ENCODE measurements at regions not wholly inside any gene's neighbourhood (a gene's known extent, or its start where the extent isn't known, plus 50 kb on each side); places are given as distances from the start of the nearest gene placed in this dataset.

DNA sequence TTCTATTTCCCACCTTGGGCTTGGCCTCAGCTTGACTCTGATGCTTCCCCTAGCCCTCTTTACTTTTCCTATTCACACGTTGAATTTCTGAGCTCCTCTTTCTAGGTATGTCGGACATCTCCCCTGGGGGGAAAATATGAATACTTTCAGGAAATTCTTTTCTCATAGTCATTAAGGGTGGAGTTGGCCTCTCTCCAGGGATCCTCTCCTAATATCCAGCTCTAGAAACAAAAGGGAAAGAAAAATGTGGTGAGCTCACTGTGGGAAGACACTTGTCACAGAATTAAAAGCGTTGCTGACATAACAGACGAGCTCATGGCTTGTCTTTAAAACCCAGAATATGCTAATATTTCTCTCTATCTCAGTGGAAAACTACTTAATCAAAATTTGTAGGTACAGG lies 132.7 kb upstream of the MEX3C start:
- peaks cover 16% of the 10 kb centered on the region for H3K4me1 ChIP-seq (ENCODE audit: insufficient read depth, low read length)
- H3K27me3 ChIP-seq (ENCODE audit: control insufficient read depth in 1 of 2, insufficient read depth in 2 of 2, low read length in 2 of 2) = no peaks in the 10 kb centered on the region
- 8% methylated on average over 4 of the region's 4 CpGs for WGBS (ENCODE audit: low lambda C conversion rate)
- no peak for TF ChIP-seq ZNF432 (CRISPR knock-in tag; IDR thresholded peaks at IDR 0.05; ENCODE audit: borderline replicate concordance)
- TF ChIP-seq ZNF737 (CRISPR knock-in tag; IDR thresholded peaks at IDR 0.05; ENCODE audit: borderline replicate concordance) = no peak
- no peak for TF ChIP-seq FLYWCH1 (CRISPR knock-in tag; IDR thresholded peaks at IDR 0.05)
- TF ChIP-seq, protein P1, sequence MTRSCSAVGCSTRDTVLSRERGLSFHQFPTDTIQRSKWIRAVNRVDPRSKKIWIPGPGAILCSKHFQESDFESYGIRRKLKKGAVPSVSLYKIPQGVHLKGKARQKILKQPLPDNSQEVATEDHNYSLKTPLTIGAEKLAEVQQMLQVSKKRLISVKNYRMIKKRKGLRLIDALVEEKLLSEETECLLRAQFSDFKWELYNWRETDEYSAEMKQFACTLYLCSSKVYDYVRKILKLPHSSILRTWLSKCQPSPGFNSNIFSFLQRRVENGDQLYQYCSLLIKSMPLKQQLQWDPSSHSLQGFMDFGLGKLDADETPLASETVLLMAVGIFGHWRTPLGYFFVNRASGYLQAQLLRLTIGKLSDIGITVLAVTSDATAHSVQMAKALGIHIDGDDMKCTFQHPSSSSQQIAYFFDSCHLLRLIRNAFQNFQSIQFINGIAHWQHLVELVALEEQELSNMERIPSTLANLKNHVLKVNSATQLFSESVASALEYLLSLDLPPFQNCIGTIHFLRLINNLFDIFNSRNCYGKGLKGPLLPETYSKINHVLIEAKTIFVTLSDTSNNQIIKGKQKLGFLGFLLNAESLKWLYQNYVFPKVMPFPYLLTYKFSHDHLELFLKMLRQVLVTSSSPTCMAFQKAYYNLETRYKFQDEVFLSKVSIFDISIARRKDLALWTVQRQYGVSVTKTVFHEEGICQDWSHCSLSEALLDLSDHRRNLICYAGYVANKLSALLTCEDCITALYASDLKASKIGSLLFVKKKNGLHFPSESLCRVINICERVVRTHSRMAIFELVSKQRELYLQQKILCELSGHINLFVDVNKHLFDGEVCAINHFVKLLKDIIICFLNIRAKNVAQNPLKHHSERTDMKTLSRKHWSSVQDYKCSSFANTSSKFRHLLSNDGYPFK (CRISPR knock-in tag; IDR thresholded peaks at IDR 0.05; ENCODE audit: borderline replicate concordance) = no peak
- TF ChIP-seq NFAT5 (CRISPR knock-in tag; IDR thresholded peaks at IDR 0.05) = no peak
- H3K9me3 ChIP-seq (ENCODE audit: low read length) = no peaks in the 10 kb centered on the region
- CTCF ChIA-PET (ENCODE audit: low intra/inter-chr PET ratio, low total read pairs) = no interaction called here
- no peaks in the 10 kb centered on the region for H3K79me2 ChIP-seq (ENCODE audit: insufficient read depth, low read length)
- in situ Hi-C loops (cut with HindIII; ENCODE audit: extremely low pct_ligation_motif_present, low pct_unique_long_range_greater_than_20kb) (no loop called here), intact Hi-C loops (cut with micrococcal nuclease; ENCODE audit: unreplicated experiment) (no loop called here)
- DNase-seq (ENCODE audit: low spot score) = no peak
- no peak overlapping the region for H3K4me3 ChIP-seq (replicated peaks in 1 of 3; ENCODE audit: insufficient read depth in 1 of 3, low read depth in 2 of 3, low read length in 3 of 3)
- no peak overlapping the region for H3K9ac ChIP-seq (ENCODE audit: insufficient read depth, low read depth, low read length)
- POLR2A ChIA-PET = no interaction called here
- no peaks in the 10 kb centered on the region for H4K20me1 ChIP-seq (ENCODE audit: insufficient read depth, low read length)
- FAIRE-seq = no peak
- H3K27ac ChIP-seq (ENCODE audit: extremely low read length, insufficient read depth, low read length) = no peak overlapping the region
- no peak overlapping the region for H2AFZ ChIP-seq (ENCODE audit: low read length)
- H3K4me2 ChIP-seq (ENCODE audit: low read depth, low read length) = no peak overlapping the region
- ATAC-seq = no peak
- no TSS peak for BruUV-seq (replicated peaks)
- no peaks in the 10 kb centered on the region for H3K36me3 ChIP-seq (replicated peaks in 1 of 2; ENCODE audit: control insufficient read depth in 1 of 2, insufficient read depth in 2 of 2, low read length in 2 of 2)

Measured in HepG2 (cell line).